NCI-H460 (cell line): ENCODE measurements at regions not wholly inside any gene's neighbourhood (a gene's known extent, or its start where the extent isn't known, plus 50 kb on each side); places are given as distances from the start of the nearest gene placed in this dataset.
"Not testable (repeated sequence)": the region's sequence is repeated elsewhere in the genome, so short reads cannot be mapped to it uniquely, and the experiment has no call there.

ENCODE experiments used
- DNase-seq: peaks from one replicate; pipeline ENCODE4 v3.0.0-alpha.2; 2016; ENCODE audit warnings: low read depth; ENCODE audit errors: extremely low read depth

GRCh38 chr2:113341191-113341869 lies 62.6 kb upstream of the PAX8 start:
- DNase-seq, result no peak

GRCh38 chr2:113337809-113338208 lies 59.1 kb upstream of the PAX8 start:
- DNase-seq, result no peak

GRCh38 chr2:113336040-113336439 lies 57.3 kb upstream of the PAX8 start:
- not testable (repeated sequence) for DNase-seq

- DNase-seq, result no peak
Observed at GRCh38 chr2:113334147-113334546, 55.4 kb upstream of the PAX8 start.

- DNase-seq, result not testable (repeated sequence)
Observed at GRCh38 chr2:113333735-113334134, 55.0 kb upstream of the PAX8 start.

- DNase-seq, result not testable (repeated sequence)
Observed at GRCh38 chr2:113330060-113330767, 51.5 kb upstream of the PAX8 start.

- not testable (repeated sequence) for DNase-seq
Observed at GRCh38 chr2:113328973-113329372, 50.3 kb upstream of the PAX8 start.

GRCh38 chr2:113328572-113328971 lies 49.9 kb upstream of the PAX8 start:
- not testable (repeated sequence) for DNase-seq
